Activated naive CD8-positive, alpha-beta T cell treated with anti-CD3 and anti-CD28 coated beads, Interleukin-2, amount 10 ng/mL, durations not matched to agents 7 days and 5 days (primary cell): ENCODE measurements at regions not wholly inside any gene's neighbourhood (a gene's known extent, or its start where the extent isn't known, plus 50 kb on each side); places are given as distances from the start of the nearest gene placed in this dataset. TPM values are rescaled to one million over a fixed set of nuclear protein-coding genes. Genes with fewer than 3 reads are reported as not detected.

Source experiments
- ATAC-seq: fragments of 150-1000 bp; cut with Tn5 transposase; one replicate; pipeline ENCODE4 v1.10.0; 2021; ENCODE audit warnings: low read depth, moderate library complexity
- POLR2A ChIA-PET: fragments of 350-600 bp; sonication (Branson Sonifier 250); formaldehyde crosslinking; loops from one replicate; lab custom pipeline; 2021; ENCODE audit warnings: antibody characterized with exemption; lab: Charles Lee
- DNase-seq: peaks from one replicate; pipeline ENCODE4 v3.0.0; 2021
- H3K27ac Mint-ChIP-seq: one replicate; pipeline ENCODE4 v1.8.0; 2022; ENCODE audit warnings: mild to moderate bottlenecking, mixed read lengths
- H3K27me3 Mint-ChIP-seq: one replicate; pipeline ENCODE4 v1.8.0; 2022; ENCODE audit warnings: mild to moderate bottlenecking, moderate library complexity, mixed read lengths
- H3K36me3 Mint-ChIP-seq: one replicate; pipeline ENCODE4 v1.8.0; 2021; ENCODE audit warnings: mild to moderate bottlenecking, mixed read lengths
- H3K4me1 Mint-ChIP-seq: one replicate; pipeline ENCODE4 v1.8.0; 2021; ENCODE audit warnings: mixed read lengths
- H3K4me3 Mint-ChIP-seq: one replicate; pipeline ENCODE4 v1.8.0; 2022; ENCODE audit warnings: mild to moderate bottlenecking, moderate library complexity, mixed read lengths
- H3K9me3 Mint-ChIP-seq: one replicate; pipeline ENCODE4 v1.8.0; 2021; ENCODE audit warnings: mixed read lengths
- microRNA-seq: library from miRNA; unstranded; fragments of <30 nt; microRNA quantifications from one replicate; pipeline ENCODE4 v1.2.0, GENCODE V29; 2022

GRCh38 chr14:101505236-101505970 lies 55.9 kb upstream of the DIO3 start:
- H3K9me3 Mint-ChIP-seq = no peaks in the 10 kb centered on the region
- ATAC-seq = no peak
- no peak overlapping the region for H3K4me3 Mint-ChIP-seq
- H3K27me3 Mint-ChIP-seq = peaks cover 3% of the 10 kb centered on the region
- no peaks in the 10 kb centered on the region for H3K36me3 Mint-ChIP-seq
- DNase-seq = peak; percentile 17
- H3K4me1 Mint-ChIP-seq = no peaks in the 10 kb centered on the region
- no peak overlapping the region for H3K27ac Mint-ChIP-seq
- POLR2A ChIA-PET = no interaction called here

GRCh38 chr14:101506211-101506925 lies 54.9 kb upstream of the DIO3 start:
- Mint-ChIP-seq H3K27ac (no peak overlapping the region), H3K4me1 (no peaks in the 10 kb centered on the region), H3K4me3 (no peak overlapping the region), H3K36me3 (no peaks in the 10 kb centered on the region), H3K27me3 (peaks cover 3% of the 10 kb centered on the region), H3K9me3 (no peaks in the 10 kb centered on the region)
- DNase-seq (peak; percentile 10), ATAC-seq (no peak)
- POLR2A ChIA-PET = no interaction called here

DNA sequence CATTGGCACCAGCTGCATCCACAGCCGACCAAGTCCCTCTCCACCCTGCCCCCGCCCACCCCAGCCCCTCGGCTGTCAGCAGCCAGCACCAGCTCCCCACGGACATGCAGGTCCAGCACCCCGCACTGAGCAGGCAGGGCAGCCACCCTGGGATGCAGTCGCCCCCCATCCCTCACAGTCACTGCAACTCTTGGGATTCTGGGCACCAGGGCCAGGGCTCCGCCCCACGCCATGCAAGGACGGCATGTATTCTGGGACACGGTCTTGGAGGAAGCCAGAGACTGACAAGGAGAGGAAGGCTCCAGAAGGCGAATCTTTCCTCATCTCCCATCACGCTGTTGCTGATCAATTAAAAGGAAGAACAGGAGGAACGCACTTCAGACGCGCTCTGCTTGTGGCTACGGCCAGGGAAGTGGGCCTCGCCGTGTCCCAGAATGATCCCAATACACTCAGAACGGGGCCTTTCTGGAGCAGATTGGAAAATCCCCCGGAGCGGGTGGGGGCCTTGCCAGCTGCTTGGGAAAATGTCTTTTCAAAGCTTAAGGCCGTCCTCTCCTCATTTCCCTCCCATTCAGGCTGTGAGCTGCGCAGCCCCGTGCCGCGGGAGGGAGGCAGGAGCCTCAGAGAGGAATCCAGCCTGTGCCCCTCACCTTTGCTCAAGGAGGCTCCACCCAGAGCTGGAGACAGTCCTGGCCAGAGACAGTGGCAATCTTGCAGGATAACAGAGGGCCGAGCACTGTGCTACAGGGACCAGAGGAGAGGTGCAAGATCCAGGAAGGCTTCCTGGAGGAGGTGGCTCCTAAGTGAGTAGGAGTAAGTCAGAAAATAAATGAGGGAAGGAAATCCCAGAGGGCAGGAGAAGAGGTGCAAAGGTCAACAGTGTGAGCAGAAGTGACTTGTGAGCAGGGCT lies 54.1 kb upstream of the DIO3 start:
- peak; percentile 6 for DNase-seq

DNA sequence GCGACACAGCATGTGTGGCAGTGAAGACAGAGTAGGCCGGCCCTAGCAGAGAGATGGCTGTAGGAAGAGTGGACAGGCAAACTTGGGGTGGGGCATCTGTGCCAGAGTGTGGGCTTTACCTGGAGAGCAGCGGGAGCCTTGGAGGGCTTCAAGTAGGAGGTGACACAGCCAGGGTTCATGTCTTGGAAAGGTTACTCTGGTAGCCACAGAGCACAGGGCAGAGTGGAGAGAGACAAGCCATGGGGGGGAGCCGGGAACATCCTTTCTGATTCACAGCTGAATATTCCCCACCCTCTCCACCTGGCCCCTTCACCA lies 53.5 kb upstream of the DIO3 start:
- POLR2A ChIA-PET = no interaction called here

More for the DNA sequence above, 54.1 kb upstream of the DIO3 start:
- POLR2A ChIA-PET = no interaction called here
- H3K4me3 Mint-ChIP-seq = no peak overlapping the region
- H3K9me3 Mint-ChIP-seq = no peaks in the 10 kb centered on the region
- no peaks in the 10 kb centered on the region for H3K36me3 Mint-ChIP-seq
- ATAC-seq = no peak
- no peaks in the 10 kb centered on the region for H3K27me3 Mint-ChIP-seq
- no peaks in the 10 kb centered on the region for H3K4me1 Mint-ChIP-seq
- H3K27ac Mint-ChIP-seq = no peak overlapping the region

GRCh38 chr14:101508196-101508947 lies 52.9 kb upstream of the DIO3 start:
- POLR2A ChIA-PET = no interaction called here
- ATAC-seq = no peak
- Mint-ChIP-seq H3K36me3 (no peaks in the 10 kb centered on the region), H3K9me3 (no peaks in the 10 kb centered on the region), H3K27me3 (peaks cover 2% of the 10 kb centered on the region), H3K4me1 (no peaks in the 10 kb centered on the region), H3K4me3 (no peak overlapping the region), H3K27ac (no peak overlapping the region)
- DNase-seq = peak; percentile 7

More for the DNA sequence above, 53.5 kb upstream of the DIO3 start:
- H3K4me3 Mint-ChIP-seq = no peak overlapping the region
- H3K9me3 Mint-ChIP-seq = no peaks in the 10 kb centered on the region
- no peak overlapping the region for H3K27ac Mint-ChIP-seq
- DNase-seq (peak; percentile 5), ATAC-seq (no peak)
- no peaks in the 10 kb centered on the region for H3K27me3 Mint-ChIP-seq
- H3K4me1 Mint-ChIP-seq = no peaks in the 10 kb centered on the region
- no peaks in the 10 kb centered on the region for H3K36me3 Mint-ChIP-seq

- Mint-ChIP-seq H3K9me3 (no peaks in the 10 kb centered on the region), H3K4me3 (no peak overlapping the region), H3K4me1 (no peaks in the 10 kb centered on the region), H3K27me3 (peaks cover 2% of the 10 kb centered on the region), H3K27ac (no peak overlapping the region), H3K36me3 (no peaks in the 10 kb centered on the region)
- no peak for DNase-seq
- POLR2A ChIA-PET = no interaction called here
- no peak for ATAC-seq
Observed at GRCh38 chr14:101508948-101509729, 52.2 kb upstream of the DIO3 start.

DNA sequence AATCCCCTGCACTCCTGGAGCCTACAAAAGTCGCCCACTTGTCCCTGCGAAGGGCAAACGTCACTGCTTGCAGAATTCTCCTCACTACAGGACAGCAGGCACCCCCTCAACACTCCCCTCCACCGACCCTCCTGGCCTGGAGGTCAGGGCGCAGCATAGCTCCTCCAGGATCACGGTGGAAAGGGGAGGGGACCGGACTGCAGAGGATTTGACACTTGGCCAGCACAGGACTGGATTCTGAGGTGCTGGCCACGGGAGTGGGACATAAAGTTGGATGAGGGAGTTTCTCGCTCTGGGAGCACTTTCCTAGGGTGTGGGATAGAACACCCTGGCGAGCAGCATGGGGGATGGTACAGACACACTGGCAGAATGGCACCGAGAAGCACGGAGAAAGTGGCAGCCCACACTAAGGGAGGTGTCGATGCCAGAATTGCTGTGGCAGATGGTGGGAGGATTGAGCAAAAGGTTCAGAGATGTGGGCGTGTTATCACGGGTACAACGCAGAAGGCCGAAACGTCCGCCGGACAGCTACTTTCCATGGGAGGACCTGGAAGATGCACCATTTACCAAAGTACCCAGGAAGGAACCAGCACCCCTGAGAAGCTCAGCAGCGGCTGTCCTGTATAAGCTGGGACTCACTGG lies 51.4 kb upstream of the DIO3 start:
- Mint-ChIP-seq H3K27me3 (peaks cover 2% of the 10 kb centered on the region), H3K4me1 (no peaks in the 10 kb centered on the region), H3K27ac (no peak overlapping the region), H3K9me3 (no peaks in the 10 kb centered on the region), H3K36me3 (no peaks in the 10 kb centered on the region), H3K4me3 (no peak overlapping the region)
- no peak for ATAC-seq
- no peak for DNase-seq
- POLR2A ChIA-PET = no interaction called here

DNA sequence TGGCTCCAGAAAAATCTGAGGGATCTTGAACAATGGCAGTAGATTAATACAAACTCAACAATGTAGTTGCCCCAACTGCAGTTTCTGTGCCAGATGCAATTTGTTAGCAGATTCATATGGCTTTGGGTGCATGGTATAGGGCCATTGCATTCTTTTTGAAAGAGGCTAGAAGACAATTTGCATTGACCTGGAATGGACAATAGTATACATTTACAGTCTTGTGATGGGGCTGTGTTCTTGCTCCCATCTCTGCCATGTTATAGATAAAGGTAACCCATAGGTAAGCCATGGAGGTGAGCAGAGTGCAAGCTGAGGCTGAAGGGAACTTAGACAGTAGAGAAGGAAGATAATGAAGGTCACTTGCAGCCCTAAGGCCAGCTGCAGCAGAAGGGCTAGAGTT lies 50.1 kb upstream of the DIO3 start:
- ATAC-seq (no peak), DNase-seq (no peak)
- Mint-ChIP-seq H3K4me3 (no peak overlapping the region), H3K27me3 (peaks cover 2% of the 10 kb centered on the region), H3K9me3 (no peaks in the 10 kb centered on the region), H3K27ac (no peak overlapping the region), H3K4me1 (no peaks in the 10 kb centered on the region), H3K36me3 (peaks cover 1% of the 10 kb centered on the region)
- POLR2A ChIA-PET = no interaction called here

Small RNA genes in the stretch of these regions (microRNA-seq; reads per million reads assigned to microRNA genes)
- gene MIR1185-1 (not detected), gene MIR1185-2 (not detected), gene MIR1193 (not detected), gene MIR1197 (not detected), gene MIR134 (4.9 reads per million), gene MIR154 (not detected), gene MIR299 (6.3 reads per million), gene MIR300 (not detected), gene MIR323A (not detected), gene MIR323B (not detected), gene MIR329-1 (not detected), gene MIR329-2 (not detected), gene MIR369 (14.7 reads per million, percentile 23 among the genes with 10 or more reads in this experiment), gene MIR376A1 (not detected), gene MIR376A2 (not detected), gene MIR376B (not detected), gene MIR376C (12.6 reads per million, percentile 19 among the genes with 10 or more reads in this experiment), gene MIR377 (not detected), gene MIR379 (2.8 reads per million), gene MIR380 (not detected), gene MIR381 (not detected), gene MIR382 (2.1 reads per million), gene MIR409 (4.9 reads per million), gene MIR411 (21.0 reads per million, percentile 29 among the genes with 10 or more reads in this experiment), gene MIR412 (not detected), gene MIR485 (not detected), gene MIR487A (not detected), gene MIR487B (2.8 reads per million), gene MIR494 (2.1 reads per million), gene MIR495 (not detected), gene MIR496 (not detected), gene MIR539 (not detected), gene MIR541 (not detected), gene MIR543 (not detected), gene MIR544A (not detected), gene MIR654 (not detected), gene MIR655 (not detected), gene MIR656 (not detected), gene MIR668 (not detected), gene MIR758 (not detected), gene MIR889 (not detected)
